Peyer's patch (tissue), 4 donors: ENCODE measurements at regions not wholly inside any gene's neighbourhood (a gene's known extent, or its start where the extent isn't known, plus 50 kb on each side); places are given as distances from the start of the nearest gene placed in this dataset.

ENCODE experiments used
- POLR2A ChIP-seq, 2 donors: fragments of 450-650 bp; IDR thresholded peaks; one replicate each; pipeline ENCODE4 v1.5.1; 2017; ENCODE audit warnings: antibody characterized with exemption in 2 of 2, mild to moderate bottlenecking in 2 of 2, moderate library complexity in 2 of 2
- TF ChIP-seq, protein P1 (sequence below), 6 experiments: fragments of 450-650 bp in 4 of 6; fragments of 200-600 bp in 2 of 6; sonication (generic) in 1 of 6; IDR thresholded peaks; one replicate each; pipeline ENCODE4 v1.5.1; 2017 to 2019; ENCODE audit warnings: antibody characterized with exemption in 6 of 6, mild to moderate bottlenecking in 3 of 6, moderate library complexity in 1 of 6

GRCh38 chr2:11104794-11105660 lies 50.2 kb upstream of the SLC66A3 start:
- TF ChIP-seq POLR2A (IDR thresholded peaks at IDR 0.05), result no peak
- TF ChIP-seq, protein P1, sequence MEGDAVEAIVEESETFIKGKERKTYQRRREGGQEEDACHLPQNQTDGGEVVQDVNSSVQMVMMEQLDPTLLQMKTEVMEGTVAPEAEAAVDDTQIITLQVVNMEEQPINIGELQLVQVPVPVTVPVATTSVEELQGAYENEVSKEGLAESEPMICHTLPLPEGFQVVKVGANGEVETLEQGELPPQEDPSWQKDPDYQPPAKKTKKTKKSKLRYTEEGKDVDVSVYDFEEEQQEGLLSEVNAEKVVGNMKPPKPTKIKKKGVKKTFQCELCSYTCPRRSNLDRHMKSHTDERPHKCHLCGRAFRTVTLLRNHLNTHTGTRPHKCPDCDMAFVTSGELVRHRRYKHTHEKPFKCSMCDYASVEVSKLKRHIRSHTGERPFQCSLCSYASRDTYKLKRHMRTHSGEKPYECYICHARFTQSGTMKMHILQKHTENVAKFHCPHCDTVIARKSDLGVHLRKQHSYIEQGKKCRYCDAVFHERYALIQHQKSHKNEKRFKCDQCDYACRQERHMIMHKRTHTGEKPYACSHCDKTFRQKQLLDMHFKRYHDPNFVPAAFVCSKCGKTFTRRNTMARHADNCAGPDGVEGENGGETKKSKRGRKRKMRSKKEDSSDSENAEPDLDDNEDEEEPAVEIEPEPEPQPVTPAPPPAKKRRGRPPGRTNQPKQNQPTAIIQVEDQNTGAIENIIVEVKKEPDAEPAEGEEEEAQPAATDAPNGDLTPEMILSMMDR (IDR thresholded peaks at IDR 0.05), result no peak
